ENCODE measurements at regions not wholly inside any gene's neighbourhood (a gene's known extent, or its start where the extent isn't known, plus 50 kb on each side); places are given as distances from the start of the nearest gene placed in this dataset.

GRCh38 chr13:89726690-89727435 lies 1620.6 kb upstream of the MIR17HG start:
- DNase-seq (ENCODE audit: low spot score) = no peak

- DNase-seq (ENCODE audit: low spot score) = no peak
These were observed 1613.7 kb upstream of the MIR17HG start for GRCh38 chr13:89733829-89734228.

GRCh38 chr13:89737051-89737450 lies 1610.4 kb upstream of the MIR17HG start:
- no peak for DNase-seq (ENCODE audit: low spot score)

GRCh38 chr13:89738072-89738471 lies 1609.4 kb upstream of the MIR17HG start:
- no peak for DNase-seq (ENCODE audit: low spot score)

- no peak for DNase-seq (ENCODE audit: low spot score)
These were observed 1606.3 kb upstream of the MIR17HG start for GRCh38 chr13:89740994-89741685.

- no peak for DNase-seq (ENCODE audit: low spot score)
These were observed 1600.9 kb upstream of the MIR17HG start for GRCh38 chr13:89746554-89746953.

- no peak for DNase-seq (ENCODE audit: low spot score)
These were observed 1598.8 kb upstream of the MIR17HG start for GRCh38 chr13:89748716-89749115.

- no peak for DNase-seq (ENCODE audit: low spot score)
These were observed 1597.6 kb upstream of the MIR17HG start for GRCh38 chr13:89749888-89750287.

- DNase-seq (ENCODE audit: low spot score) = no peak
These were observed 1597.1 kb upstream of the MIR17HG start for GRCh38 chr13:89750371-89750770.

GRCh38 chr13:89751432-89751930 lies 1596.0 kb upstream of the MIR17HG start:
- no peak for DNase-seq (ENCODE audit: low spot score)

GRCh38 chr13:89752394-89752793 lies 1595.1 kb upstream of the MIR17HG start:
- no peak for DNase-seq (ENCODE audit: low spot score)

GRCh38 chr13:89755729-89756492 lies 1591.6 kb upstream of the MIR17HG start:
- no peak for DNase-seq (ENCODE audit: low spot score)

- no peak for DNase-seq (ENCODE audit: low spot score)
These were observed 1584.5 kb upstream of the MIR17HG start for GRCh38 chr13:89763005-89763404.

GRCh38 chr13:89783221-89783755 lies 1564.2 kb upstream of the MIR17HG start:
- no peak for DNase-seq (ENCODE audit: low spot score)

GRCh38 chr13:89784161-89784809 lies 1563.2 kb upstream of the MIR17HG start:
- no peak for DNase-seq (ENCODE audit: low spot score)

- no peak for DNase-seq (ENCODE audit: low spot score)
These were observed 1561.0 kb upstream of the MIR17HG start for GRCh38 chr13:89786531-89786930.

GRCh38 chr13:89790696-89791095 lies 1556.8 kb upstream of the MIR17HG start:
- DNase-seq (ENCODE audit: low spot score) = no peak

GRCh38 chr13:89791971-89792630 lies 1555.4 kb upstream of the MIR17HG start:
- no peak for DNase-seq (ENCODE audit: low spot score)

- DNase-seq (ENCODE audit: low spot score) = no peak
These were observed 1551.3 kb upstream of the MIR17HG start for GRCh38 chr13:89796196-89796595.

- DNase-seq (ENCODE audit: low spot score) = no peak
These were observed 1543.6 kb upstream of the MIR17HG start for GRCh38 chr13:89803839-89804238.

GRCh38 chr13:89806594-89806993 lies 1540.9 kb upstream of the MIR17HG start:
- no peak for DNase-seq (ENCODE audit: low spot score)

Data from activated CD4-positive, alpha-beta T cell treated with anti-CD3 and anti-CD28 coated beads, Interleukin-2, Interleukin-4, amounts not matched to agents 100 ng/mL and 50 ng/mL, durations not matched to agents 16 hours and 8 hours (primary cell).